ENCODE measurements at regions not wholly inside any gene's neighbourhood (a gene's known extent, or its start where the extent isn't known, plus 50 kb on each side); places are given as distances from the start of the nearest gene placed in this dataset.

- no peak for DNase-seq (ENCODE audit: low read depth, low spot score)
- H3K27ac ChIP-seq (ENCODE audit: low read length) = no peak overlapping the region
- no peaks in the 10 kb centered on the region for H3K36me3 ChIP-seq (ENCODE audit: control insufficient read depth, insufficient read depth, low read length)
- no CpG with 5 or more reads among the region's 3 CpGs for WGBS (ENCODE audit: insufficient coverage, insufficient read length)
- no peaks in the 10 kb centered on the region for H3K27me3 ChIP-seq (ENCODE audit: control insufficient read depth, insufficient read depth, low read length)
- no peaks in the 10 kb centered on the region for H3K9me3 ChIP-seq (ENCODE audit: control insufficient read depth, insufficient read depth, low read length)
- no peaks in the 10 kb centered on the region for H3K4me1 ChIP-seq (ENCODE audit: control insufficient read depth, insufficient read depth, low read length)
- H3K4me3 ChIP-seq (ENCODE audit: low read length) = no peak overlapping the region
These were observed 158.5 kb downstream of the SLITRK6 start for GRCh38 chr13:85640727-85641126.

DNA sequence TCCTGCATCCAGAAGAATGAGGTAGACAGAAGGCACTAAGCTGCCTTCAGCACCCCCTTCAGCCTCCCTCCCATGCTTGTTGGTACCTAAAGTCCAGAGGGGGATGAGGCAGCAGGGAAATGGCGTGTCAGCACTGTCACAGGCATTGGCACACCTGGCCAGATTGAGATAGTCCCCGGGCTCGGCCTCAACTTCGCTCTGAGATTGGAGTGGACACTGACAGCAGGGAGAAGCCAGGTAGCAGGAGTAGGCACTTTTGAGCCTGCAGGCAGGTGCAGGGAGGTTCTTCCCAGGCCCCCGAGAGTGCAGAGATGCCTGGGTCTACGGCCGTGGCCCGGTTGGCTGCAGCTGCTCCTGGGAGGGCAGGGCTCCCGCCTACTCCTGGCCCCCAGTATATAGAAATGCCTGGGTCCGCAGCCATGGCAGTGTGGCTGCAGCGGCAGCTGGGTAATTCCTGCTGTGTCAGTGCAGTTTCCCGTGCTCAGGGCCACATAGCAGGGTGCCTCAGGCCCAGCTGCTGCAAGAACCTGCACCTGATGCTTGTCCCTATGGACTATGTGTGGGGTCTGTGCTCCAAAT lies 160.3 kb downstream of the SLITRK6 start:
- Histone ChIP-seq H3K27ac (ENCODE audit: low read length) (no peak overlapping the region), H3K4me1 (ENCODE audit: control insufficient read depth, insufficient read depth, low read length) (no peaks in the 10 kb centered on the region), H3K36me3 (ENCODE audit: control insufficient read depth, insufficient read depth, low read length) (no peaks in the 10 kb centered on the region), H3K4me3 (ENCODE audit: low read length) (no peak overlapping the region), H3K27me3 (ENCODE audit: control insufficient read depth, insufficient read depth, low read length) (no peaks in the 10 kb centered on the region), H3K9me3 (ENCODE audit: control insufficient read depth, insufficient read depth, low read length) (no peaks in the 10 kb centered on the region)
- no CpG with 5 or more reads among the region's 12 CpGs for WGBS (ENCODE audit: insufficient coverage, insufficient read length)
- DNase-seq (ENCODE audit: low read depth, low spot score) = no peak

- DNase-seq (ENCODE audit: low read depth, low spot score) = no peak
- Histone ChIP-seq H3K9me3 (ENCODE audit: control insufficient read depth, insufficient read depth, low read length) (no peaks in the 10 kb centered on the region), H3K4me1 (ENCODE audit: control insufficient read depth, insufficient read depth, low read length) (no peaks in the 10 kb centered on the region), H3K27ac (ENCODE audit: low read length) (no peak overlapping the region), H3K36me3 (ENCODE audit: control insufficient read depth, insufficient read depth, low read length) (no peaks in the 10 kb centered on the region), H3K27me3 (ENCODE audit: control insufficient read depth, insufficient read depth, low read length) (no peaks in the 10 kb centered on the region), H3K4me3 (ENCODE audit: low read length) (no peak overlapping the region)
- no CpG with 5 or more reads among the region's 6 CpGs for WGBS (ENCODE audit: insufficient coverage, insufficient read length)
These were observed 161.0 kb downstream of the SLITRK6 start for GRCh38 chr13:85638265-85638664.

GRCh38 chr13:85632526-85633195 lies 166.6 kb downstream of the SLITRK6 start:
- DNase-seq (ENCODE audit: low read depth, low spot score) = no peak
- no peaks in the 10 kb centered on the region for H3K36me3 ChIP-seq (ENCODE audit: control insufficient read depth, insufficient read depth, low read length)
- no CpG with 5 or more reads among the region's 3 CpGs for WGBS (ENCODE audit: insufficient coverage, insufficient read length)
- no peak overlapping the region for H3K27ac ChIP-seq (ENCODE audit: low read length)
- H3K9me3 ChIP-seq (ENCODE audit: control insufficient read depth, insufficient read depth, low read length) = no peaks in the 10 kb centered on the region
- H3K4me3 ChIP-seq (ENCODE audit: low read length) = no peak overlapping the region
- H3K27me3 ChIP-seq (ENCODE audit: control insufficient read depth, insufficient read depth, low read length) = no peaks in the 10 kb centered on the region
- H3K4me1 ChIP-seq (ENCODE audit: control insufficient read depth, insufficient read depth, low read length) = no peaks in the 10 kb centered on the region

- Histone ChIP-seq H3K9me3 (ENCODE audit: control insufficient read depth, insufficient read depth, low read length) (no peaks in the 10 kb centered on the region), H3K27me3 (ENCODE audit: control insufficient read depth, insufficient read depth, low read length) (no peaks in the 10 kb centered on the region), H3K4me3 (ENCODE audit: low read length) (no peak overlapping the region), H3K36me3 (ENCODE audit: control insufficient read depth, insufficient read depth, low read length) (no peaks in the 10 kb centered on the region), H3K27ac (ENCODE audit: low read length) (no peak overlapping the region), H3K4me1 (ENCODE audit: control insufficient read depth, insufficient read depth, low read length) (no peaks in the 10 kb centered on the region)
- no CpG with 5 or more reads among the region's 4 CpGs for WGBS (ENCODE audit: insufficient coverage, insufficient read length)
- no peak for DNase-seq (ENCODE audit: low read depth, low spot score)
These were observed 167.4 kb downstream of the SLITRK6 start for GRCh38 chr13:85631801-85632200.

DNA sequence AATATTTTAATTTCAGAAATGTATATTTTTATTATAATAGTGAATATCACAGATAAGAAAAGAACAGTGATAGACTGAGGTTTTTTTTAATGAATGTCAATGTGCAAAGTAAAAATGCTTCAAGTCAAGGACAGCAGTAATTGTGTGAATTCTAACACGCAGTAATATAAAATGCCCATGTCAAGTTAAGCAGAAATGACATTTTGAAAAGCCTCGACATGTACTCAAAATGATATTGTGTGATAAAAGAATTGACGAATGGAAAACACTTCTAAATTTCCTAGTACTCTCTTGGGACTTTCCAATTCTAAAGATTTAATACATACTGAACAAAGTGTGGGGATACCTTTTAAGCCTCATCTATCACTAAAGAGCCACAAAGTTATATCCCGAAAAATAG lies 172.6 kb downstream of the SLITRK6 start:
- no peak for DNase-seq (ENCODE audit: low read depth, low spot score)
- H3K4me3 ChIP-seq (ENCODE audit: low read length) = no peak overlapping the region
- H3K27ac ChIP-seq (ENCODE audit: low read length) = no peak overlapping the region
- WGBS (ENCODE audit: insufficient coverage, insufficient read length) = no CpG with 5 or more reads among the region's 4 CpGs
- no peaks in the 10 kb centered on the region for H3K36me3 ChIP-seq (ENCODE audit: control insufficient read depth, insufficient read depth, low read length)
- no peaks in the 10 kb centered on the region for H3K9me3 ChIP-seq (ENCODE audit: control insufficient read depth, insufficient read depth, low read length)
- H3K27me3 ChIP-seq (ENCODE audit: control insufficient read depth, insufficient read depth, low read length) = no peaks in the 10 kb centered on the region
- H3K4me1 ChIP-seq (ENCODE audit: control insufficient read depth, insufficient read depth, low read length) = no peaks in the 10 kb centered on the region

DNA sequence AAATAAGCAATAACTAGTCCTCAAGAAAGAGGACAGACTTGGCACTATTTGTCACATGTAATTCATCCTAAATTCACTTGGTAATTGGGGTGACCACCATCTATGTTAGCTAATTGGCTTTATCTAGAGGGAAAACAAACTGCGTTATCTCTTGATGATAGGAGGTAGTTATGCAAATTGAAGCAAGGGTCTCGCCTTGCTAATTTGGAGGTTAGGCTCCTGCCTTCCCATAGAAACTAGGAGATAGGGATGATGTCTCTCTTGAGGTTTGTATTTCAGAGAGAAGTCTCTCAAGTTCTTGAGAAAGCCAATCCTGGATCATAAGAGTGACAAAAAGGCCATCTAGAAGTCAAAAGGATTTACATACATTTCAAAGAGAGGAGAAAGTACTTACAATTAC lies 179.9 kb downstream of the SLITRK6 start:
- no peaks in the 10 kb centered on the region for H3K27me3 ChIP-seq (ENCODE audit: control insufficient read depth, insufficient read depth, low read length)
- no peak overlapping the region for H3K27ac ChIP-seq (ENCODE audit: low read length)
- H3K36me3 ChIP-seq (ENCODE audit: control insufficient read depth, insufficient read depth, low read length) = no peaks in the 10 kb centered on the region
- no peaks in the 10 kb centered on the region for H3K9me3 ChIP-seq (ENCODE audit: control insufficient read depth, insufficient read depth, low read length)
- no peak for DNase-seq (ENCODE audit: low read depth, low spot score)
- H3K4me1 ChIP-seq (ENCODE audit: control insufficient read depth, insufficient read depth, low read length) = no peaks in the 10 kb centered on the region
- WGBS (ENCODE audit: insufficient coverage, insufficient read length) = no CpG with 5 or more reads among the region's 2 CpGs
- no peak overlapping the region for H3K4me3 ChIP-seq (ENCODE audit: low read length)

- H3K4me3 ChIP-seq (ENCODE audit: low read length) = no peak overlapping the region
- H3K36me3 ChIP-seq (ENCODE audit: control insufficient read depth, insufficient read depth, low read length) = no peaks in the 10 kb centered on the region
- H3K27me3 ChIP-seq (ENCODE audit: control insufficient read depth, insufficient read depth, low read length) = no peaks in the 10 kb centered on the region
- H3K27ac ChIP-seq (ENCODE audit: low read length) = no peak overlapping the region
- no peak for DNase-seq (ENCODE audit: low read depth, low spot score)
- no CpG with 5 or more reads among the region's 5 CpGs for WGBS (ENCODE audit: insufficient coverage, insufficient read length)
- H3K4me1 ChIP-seq (ENCODE audit: control insufficient read depth, insufficient read depth, low read length) = no peaks in the 10 kb centered on the region
- H3K9me3 ChIP-seq (ENCODE audit: control insufficient read depth, insufficient read depth, low read length) = no peaks in the 10 kb centered on the region
These were observed 180.7 kb downstream of the SLITRK6 start for GRCh38 chr13:85618521-85618920.

DNA sequence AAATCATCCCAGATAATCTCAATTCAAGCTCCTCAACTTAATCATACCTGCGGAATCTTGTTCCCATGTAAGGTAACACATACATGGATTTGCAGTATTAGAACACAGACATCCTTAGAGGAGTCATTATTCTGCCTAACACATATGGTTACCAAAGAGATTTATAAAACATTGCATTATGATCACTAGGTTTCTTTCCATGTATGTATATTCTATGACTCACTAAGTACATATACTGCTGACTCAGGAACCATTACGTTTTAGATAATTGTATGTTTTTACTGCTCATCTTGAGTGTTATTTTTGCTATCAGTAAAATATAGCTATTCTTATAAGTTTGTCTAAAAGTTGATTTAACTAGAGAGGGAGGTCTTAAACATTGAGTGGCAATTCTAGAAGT lies 182.9 kb downstream of the SLITRK6 start:
- no peaks in the 10 kb centered on the region for H3K4me1 ChIP-seq (ENCODE audit: control insufficient read depth, insufficient read depth, low read length)
- no peak for DNase-seq (ENCODE audit: low read depth, low spot score)
- H3K36me3 ChIP-seq (ENCODE audit: control insufficient read depth, insufficient read depth, low read length) = no peaks in the 10 kb centered on the region
- WGBS (ENCODE audit: insufficient coverage, insufficient read length) = no CpG with 5 or more reads among the region's 2 CpGs
- H3K4me3 ChIP-seq (ENCODE audit: low read length) = no peak overlapping the region
- H3K27ac ChIP-seq (ENCODE audit: low read length) = no peak overlapping the region
- H3K27me3 ChIP-seq (ENCODE audit: control insufficient read depth, insufficient read depth, low read length) = no peaks in the 10 kb centered on the region
- no peaks in the 10 kb centered on the region for H3K9me3 ChIP-seq (ENCODE audit: control insufficient read depth, insufficient read depth, low read length)

GRCh38 chr13:85615031-85615430 lies 184.2 kb downstream of the SLITRK6 start:
- H3K4me1 ChIP-seq (ENCODE audit: control insufficient read depth, insufficient read depth, low read length) = no peaks in the 10 kb centered on the region
- H3K36me3 ChIP-seq (ENCODE audit: control insufficient read depth, insufficient read depth, low read length) = no peaks in the 10 kb centered on the region
- no peaks in the 10 kb centered on the region for H3K27me3 ChIP-seq (ENCODE audit: control insufficient read depth, insufficient read depth, low read length)
- no peak overlapping the region for H3K27ac ChIP-seq (ENCODE audit: low read length)
- WGBS (ENCODE audit: insufficient coverage, insufficient read length) = no CpG with 5 or more reads among the region's 2 CpGs
- no peak for DNase-seq (ENCODE audit: low read depth, low spot score)
- no peak overlapping the region for H3K4me3 ChIP-seq (ENCODE audit: low read length)
- no peaks in the 10 kb centered on the region for H3K9me3 ChIP-seq (ENCODE audit: control insufficient read depth, insufficient read depth, low read length)

GRCh38 chr13:85610024-85610423 lies 189.2 kb downstream of the SLITRK6 start:
- H3K4me1 ChIP-seq (ENCODE audit: control insufficient read depth, insufficient read depth, low read length) = no peaks in the 10 kb centered on the region
- WGBS (ENCODE audit: insufficient coverage, insufficient read length) = no CpG with 5 or more reads among the region's 2 CpGs
- no peak overlapping the region for H3K27ac ChIP-seq (ENCODE audit: low read length)
- DNase-seq (ENCODE audit: low read depth, low spot score) = no peak
- H3K4me3 ChIP-seq (ENCODE audit: low read length) = no peak overlapping the region
- no peaks in the 10 kb centered on the region for H3K27me3 ChIP-seq (ENCODE audit: control insufficient read depth, insufficient read depth, low read length)
- H3K36me3 ChIP-seq (ENCODE audit: control insufficient read depth, insufficient read depth, low read length) = no peaks in the 10 kb centered on the region
- no peaks in the 10 kb centered on the region for H3K9me3 ChIP-seq (ENCODE audit: control insufficient read depth, insufficient read depth, low read length)

Measured in iPS DF 6.9 (cell line).